HEK293T (cell line): ENCODE measurements at regions not wholly inside any gene's neighbourhood (a gene's known extent, or its start where the extent isn't known, plus 50 kb on each side); places are given as distances from the start of the nearest gene placed in this dataset.

ENCODE experiments used
- ARNT ChIP-seq: fragments of 450-650 bp; IDR thresholded peaks from 2 replicates; pipeline ENCODE4 v1.6.1; 2017; ENCODE audit warnings: mild to moderate bottlenecking
- BHLHE40 ChIP-seq: fragments of 450-650 bp; IDR thresholded peaks from 2 replicates; pipeline ENCODE4 v1.6.1; 2016; ENCODE audit warnings: mild to moderate bottlenecking, moderate library complexity, borderline replicate concordance
- ELF4 ChIP-seq: fragments of 450-650 bp; IDR thresholded peaks from 2 replicates; pipeline ENCODE4 v1.6.1; 2017; ENCODE audit warnings: antibody characterized with exemption
- FOXA1 ChIP-seq: fragments of 450-650 bp; IDR thresholded peaks from 2 replicates; pipeline ENCODE4 v1.6.1; 2016; ENCODE audit warnings: mild to moderate bottlenecking
- FOXK2 ChIP-seq: fragments of 450-650 bp; IDR thresholded peaks from 2 replicates; pipeline ENCODE4 v1.6.1; 2016; ENCODE audit warnings: mild to moderate bottlenecking
- FOXM1 ChIP-seq: fragments of 450-650 bp; IDR thresholded peaks from 2 replicates; pipeline ENCODE4 v1.6.1; 2017; ENCODE audit warnings: mild to moderate bottlenecking, borderline replicate concordance
- HDGF ChIP-seq: fragments of 450-650 bp; IDR thresholded peaks from 2 replicates; pipeline ENCODE4 v1.6.1; 2017; ENCODE audit warnings: antibody characterized with exemption, borderline replicate concordance
- LEF1 ChIP-seq: fragments of 450-650 bp; IDR thresholded peaks from 2 replicates; pipeline ENCODE4 v1.6.1; 2017; ENCODE audit warnings: mild to moderate bottlenecking, borderline replicate concordance
- NFRKB ChIP-seq: fragments of 450-650 bp; IDR thresholded peaks from 2 replicates; pipeline ENCODE4 v1.6.1; 2016; ENCODE audit warnings: mild to moderate bottlenecking, moderate library complexity
- SP1 ChIP-seq: fragments of 450-650 bp; IDR thresholded peaks from 2 replicates; pipeline ENCODE4 v1.6.1; 2017
- SUZ12 ChIP-seq: fragments of 450-650 bp; IDR thresholded peaks from 2 replicates; pipeline ENCODE4 v1.6.1; 2016; ENCODE audit warnings: mild to moderate bottlenecking
- TARDBP ChIP-seq: fragments of 450-650 bp; IDR thresholded peaks from 2 replicates; pipeline ENCODE4 v1.6.1; 2016
- ZNF384 ChIP-seq: fragments of 450-650 bp; IDR thresholded peaks from 2 replicates; pipeline ENCODE4 v1.6.1; 2016

DNA sequence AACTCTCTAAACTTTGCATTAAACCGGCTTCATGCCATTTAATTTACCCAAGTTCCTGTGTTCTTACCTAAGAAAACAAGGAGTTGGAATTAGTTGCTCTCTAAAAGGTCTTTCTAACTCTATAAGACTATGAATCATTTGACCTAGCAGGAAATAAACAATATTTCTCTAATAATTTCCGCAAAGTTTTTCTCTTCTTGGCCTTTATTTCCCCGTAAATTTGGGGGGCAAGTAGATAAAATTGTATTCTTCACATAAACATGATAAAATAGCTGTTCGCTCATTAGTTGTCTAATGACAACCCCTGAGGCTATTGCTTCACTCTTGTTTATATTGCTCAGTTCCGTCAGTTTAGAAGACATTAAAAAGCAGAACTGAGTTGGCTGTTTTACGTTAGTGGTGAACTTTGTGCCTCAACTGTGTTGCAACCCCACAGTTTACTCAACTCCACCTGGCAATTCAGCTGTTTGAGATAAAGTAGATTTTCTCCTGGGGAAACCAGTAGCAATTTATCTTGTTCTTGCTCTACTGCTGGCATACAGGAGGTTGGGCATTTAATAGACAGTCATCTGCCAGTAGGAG, 74.7 kb downstream of the BTG1 start:
- TF ChIP-seq ELF4 (no peak), HDGF (no peak), LEF1 (no peak), FOXM1 (no peak), NFRKB (no peak), FOXA1 (no peak), BHLHE40 (no peak), SP1 (no peak), ARNT (no peak), ZNF384 (no peak), FOXK2 (no peak), SUZ12 (no peak), TARDBP (no peak)
